Left cardiac atrium (tissue), 4 donors: ENCODE measurements at regions not wholly inside any gene's neighbourhood (a gene's known extent, or its start where the extent isn't known, plus 50 kb on each side); places are given as distances from the start of the nearest gene placed in this dataset.

ENCODE experiments used
- ATAC-seq, 2 donors: fragments of 200-7000 bp; cut with Tn5 transposase; one replicate each; pipeline ENCODE4 v1.9.1; 2020; ENCODE audit warnings: mild to moderate bottlenecking in 2 of 2, moderate library complexity in 2 of 2
- DNase-seq: peaks from one replicate; pipeline ENCODE4 v3.0.0-alpha.2; 2020
- intact Hi-C, 2 donors: fragments of 100-400 bp; cut with DNase I; formaldehyde crosslinking; loops; one replicate each; pipeline versions ENCODE4 v1.14.1 to v1.15.1; 2022 to 2023
- donor health status: DM: no; HTN: yes; CAD: no.
- donor health status: DM: no; HTN: yes; CAD: no; lungs with severe emphysema.
- donor health status: DM: yes; HTN: yes; CAD: no.
- donor health status: Dilated cardiomyopathy.

DNA sequence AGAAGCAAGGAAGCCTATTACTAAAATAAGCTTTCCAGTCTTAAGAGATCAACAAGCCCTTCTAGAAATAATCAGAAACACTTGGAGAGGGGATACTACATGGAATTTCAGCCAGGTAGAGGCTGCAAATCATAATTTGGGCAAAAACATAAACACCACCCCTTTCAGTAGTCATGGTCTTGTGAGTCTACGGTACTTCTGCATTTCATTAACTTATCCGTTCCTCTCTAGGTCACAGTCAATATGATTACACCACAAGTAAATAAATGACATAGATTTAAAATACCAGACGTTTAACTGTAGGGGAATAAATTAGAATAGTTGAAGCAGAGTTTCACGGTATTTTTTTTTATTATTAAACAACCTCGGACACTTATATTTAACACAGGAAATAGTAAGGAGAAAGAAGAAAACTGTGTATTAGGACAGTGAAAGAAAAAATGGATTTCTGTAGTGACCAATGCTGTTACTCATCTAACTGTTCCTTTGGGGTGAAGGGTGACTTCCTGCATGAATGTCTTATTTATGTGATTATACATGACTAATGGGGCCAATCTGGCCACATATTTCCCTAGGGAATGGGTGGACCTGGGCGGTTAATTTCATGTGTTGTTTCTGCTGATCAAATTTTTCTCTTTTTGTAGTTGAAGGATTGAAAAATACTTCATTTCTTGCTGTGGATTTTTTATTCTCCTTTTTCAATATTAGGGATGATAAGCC lies 456.6 kb upstream of the UBE2E3 start:
- ATAC-seq (peak in 1 of 2 donors; percentile 42), DNase-seq (no peak)
- intact Hi-C loops: no loop called here

DNA sequence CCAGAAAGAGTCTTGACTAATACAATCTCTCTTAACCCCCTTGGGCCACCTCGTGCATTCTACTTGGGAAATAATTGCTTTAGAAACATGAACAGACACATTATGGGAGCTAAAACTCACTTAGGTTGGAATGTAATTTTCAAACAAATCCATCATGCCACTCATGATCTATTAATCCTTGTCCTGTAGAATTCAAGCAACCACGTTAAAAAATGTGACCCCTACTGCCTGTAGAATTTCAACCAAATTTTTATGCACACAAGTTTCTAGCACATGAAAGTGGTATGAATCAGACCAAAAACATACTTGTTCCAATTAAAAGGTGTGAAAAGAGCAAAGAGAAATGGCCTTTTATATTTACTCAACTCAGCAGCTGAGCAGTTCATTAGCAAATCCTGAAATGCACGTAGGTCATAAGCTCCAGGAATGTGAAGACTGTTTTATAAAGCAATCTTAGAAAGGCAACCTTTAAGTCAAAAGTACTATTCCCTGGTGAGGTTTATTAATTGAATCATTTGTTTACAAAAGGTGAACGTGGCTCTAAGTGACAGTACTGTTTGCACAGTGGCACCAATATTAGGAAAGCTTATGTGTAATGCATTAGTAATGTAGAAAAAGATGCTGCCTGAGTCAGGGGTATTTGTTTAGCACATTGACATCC lies 459.4 kb upstream of the UBE2E3 start:
- DNase-seq (no peak), ATAC-seq (no peak)
- intact Hi-C loops: no loop called here

DNA sequence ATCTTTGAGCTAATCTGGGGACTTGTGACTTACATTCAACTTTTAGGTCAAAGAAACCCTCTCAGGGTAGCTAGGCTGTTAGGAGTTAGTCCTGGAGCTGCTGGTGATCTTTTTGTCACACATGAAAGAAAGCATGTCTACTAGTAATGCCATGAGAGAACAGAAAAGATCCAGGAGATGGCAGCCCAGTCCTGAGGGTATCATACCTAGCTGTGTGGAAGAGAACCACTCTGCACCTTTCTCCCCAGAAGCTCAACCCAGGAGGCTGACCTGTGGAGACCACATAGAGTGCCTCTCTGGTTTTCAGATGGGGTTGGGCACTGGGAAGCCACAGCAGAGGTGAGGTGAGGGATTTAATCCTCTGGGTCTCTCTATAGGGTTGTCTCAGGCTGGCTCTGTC lies 460.2 kb upstream of the UBE2E3 start:
- intact Hi-C loops: no loop called here
- ATAC-seq (no peak), DNase-seq (no peak)

DNA sequence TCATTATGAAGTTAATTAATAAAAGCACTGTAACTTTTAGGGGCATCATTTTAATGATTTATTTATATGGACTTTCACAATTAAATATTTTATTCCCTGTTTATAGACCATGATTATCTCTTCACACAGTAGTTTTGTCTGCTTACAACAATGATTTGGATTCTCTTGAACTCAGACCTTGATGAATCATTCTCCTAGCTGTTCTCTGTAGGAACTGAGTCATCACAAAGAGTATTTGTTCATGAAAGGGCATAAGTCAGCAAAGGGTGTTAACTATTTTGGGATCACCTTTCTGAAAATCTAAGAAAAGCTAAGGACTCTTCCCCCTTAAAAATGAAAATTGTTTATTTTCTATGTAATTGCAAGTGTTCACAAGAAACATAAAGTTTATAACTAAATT lies 461.1 kb upstream of the UBE2E3 start:
- intact Hi-C loops: no loop called here
- no peak for ATAC-seq
- no peak for DNase-seq

DNA sequence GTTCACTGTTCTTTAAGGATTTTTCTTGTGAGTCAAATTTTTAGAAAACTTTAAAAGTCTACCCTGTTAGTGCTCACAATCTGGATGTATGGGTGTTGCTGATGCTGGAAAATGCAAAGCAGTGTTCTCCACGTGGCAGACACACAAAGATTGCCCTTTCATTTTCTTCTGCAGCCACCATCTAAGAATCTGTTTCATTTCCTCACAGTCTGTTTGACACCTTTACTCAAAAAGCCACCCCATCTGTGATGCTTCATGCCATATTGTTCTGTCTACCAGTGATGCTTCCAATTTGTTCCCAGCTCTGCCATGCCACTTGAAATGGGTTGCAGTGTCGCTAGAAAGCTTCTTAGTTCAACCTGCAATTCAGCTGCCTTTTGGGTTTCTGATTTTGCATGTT lies 464.2 kb upstream of the UBE2E3 start:
- ATAC-seq (no peak), DNase-seq (no peak)

DNA sequence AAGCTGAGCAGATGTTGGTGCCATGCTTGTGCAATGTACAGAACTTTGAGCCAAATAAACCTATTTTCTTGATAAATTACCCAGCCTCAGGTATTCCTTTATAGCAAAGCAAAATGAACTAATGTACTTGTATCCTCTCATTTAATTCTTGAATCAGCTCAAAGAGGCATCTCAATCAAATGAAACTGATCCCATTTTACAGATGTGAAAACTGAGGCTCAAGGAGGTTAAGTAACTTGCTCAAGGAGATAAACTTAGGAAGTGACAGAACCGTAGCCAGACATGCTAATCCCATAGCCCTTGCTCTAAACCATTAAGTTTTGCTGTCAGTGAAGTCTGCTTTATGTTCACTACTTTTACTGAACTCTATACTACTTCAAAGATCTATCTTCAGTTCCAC lies 467.0 kb upstream of the UBE2E3 start:
- no peak for DNase-seq
- ATAC-seq: no peak
- intact Hi-C loops: no loop called here

More for the DNA sequence above, 464.2 kb upstream of the UBE2E3 start:
- intact Hi-C loops: no loop called here

DNA sequence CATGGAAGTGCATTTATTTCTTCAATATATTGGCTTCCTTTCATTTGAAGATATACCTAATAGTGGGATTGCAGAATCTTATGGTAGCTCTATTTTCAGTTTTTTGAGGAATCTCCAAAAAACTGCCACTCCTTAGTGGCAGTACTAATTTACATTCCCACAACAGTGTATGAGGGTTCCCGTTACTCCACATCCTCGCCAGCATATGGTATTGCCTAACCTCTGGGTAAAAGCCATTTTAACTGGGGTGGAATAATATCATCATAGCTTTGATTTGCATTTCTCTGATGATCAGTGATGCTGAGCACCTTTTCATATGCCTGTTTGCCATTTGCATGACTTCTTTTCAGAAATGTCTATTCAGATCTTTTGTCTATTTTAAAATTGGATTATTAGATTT lies 471.9 kb upstream of the UBE2E3 start:
- intact Hi-C loops: no loop called here
- no peak for ATAC-seq
- no peak for DNase-seq

DNA sequence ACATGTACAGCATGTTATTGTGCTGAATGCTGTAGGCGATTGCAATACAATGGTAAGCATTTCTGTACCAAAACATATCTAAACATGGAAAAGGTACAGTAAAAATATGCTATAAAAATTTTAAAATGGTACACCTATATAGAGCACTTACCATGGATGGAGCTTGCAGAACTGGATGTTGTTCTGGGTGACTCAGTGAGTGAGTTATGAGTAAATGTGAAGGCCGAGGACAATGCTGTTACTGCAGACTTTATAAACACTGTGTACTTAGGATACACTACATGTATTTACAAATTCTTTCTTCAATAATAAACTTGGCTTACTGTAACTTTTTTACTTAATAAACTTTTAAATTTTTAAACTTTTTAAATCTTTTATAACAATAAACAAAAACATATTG lies 473.4 kb upstream of the UBE2E3 start:
- intact Hi-C loops: no loop called here
- DNase-seq (no peak), ATAC-seq (no peak)

DNA sequence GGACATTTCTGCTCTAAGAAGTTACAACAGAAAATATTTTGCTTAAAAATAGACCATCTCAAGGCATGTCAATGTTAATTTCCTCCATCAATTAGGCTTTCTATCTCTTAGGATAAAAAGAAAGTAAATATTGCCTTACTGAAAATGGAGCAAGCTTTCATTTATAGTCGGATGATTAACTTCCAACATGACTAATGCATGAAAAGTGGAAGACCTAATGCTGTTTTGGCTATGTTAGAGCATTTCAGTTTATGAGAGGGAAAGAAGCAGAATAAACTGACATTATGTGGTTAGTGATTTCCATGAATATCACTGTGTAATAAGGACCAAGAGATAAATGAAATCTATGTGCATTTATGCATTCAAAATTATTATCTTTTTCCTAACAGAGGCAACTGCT lies 475.2 kb upstream of the UBE2E3 start:
- intact Hi-C loops: no loop called here
- ATAC-seq (no peak), DNase-seq (no peak)

DNA sequence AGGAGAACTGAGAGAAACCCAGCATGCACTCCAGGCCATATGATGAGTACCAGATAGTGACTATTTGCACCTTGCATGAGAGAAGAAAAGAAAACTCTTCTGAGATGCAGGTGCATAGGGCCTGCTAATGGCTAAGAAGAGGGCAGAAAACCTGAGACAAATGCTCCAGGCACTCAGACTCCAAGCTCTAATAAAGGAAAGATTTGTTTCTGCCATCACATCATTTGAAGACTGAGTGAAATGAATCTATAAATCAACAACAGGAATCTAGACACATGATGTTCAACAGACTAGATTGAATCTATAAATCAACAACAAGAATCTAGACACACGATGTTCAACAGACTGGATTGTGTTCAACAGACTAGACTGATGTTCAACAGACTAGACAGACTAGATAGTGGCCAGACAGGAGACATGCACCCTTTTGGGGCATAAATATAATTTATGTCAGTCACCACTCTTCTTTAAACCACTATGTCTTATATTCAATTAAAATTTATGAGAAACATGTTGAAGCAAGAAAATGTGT lies 482.7 kb upstream of the UBE2E3 start:
- no peak for ATAC-seq
- intact Hi-C loops: no loop called here

DNA sequence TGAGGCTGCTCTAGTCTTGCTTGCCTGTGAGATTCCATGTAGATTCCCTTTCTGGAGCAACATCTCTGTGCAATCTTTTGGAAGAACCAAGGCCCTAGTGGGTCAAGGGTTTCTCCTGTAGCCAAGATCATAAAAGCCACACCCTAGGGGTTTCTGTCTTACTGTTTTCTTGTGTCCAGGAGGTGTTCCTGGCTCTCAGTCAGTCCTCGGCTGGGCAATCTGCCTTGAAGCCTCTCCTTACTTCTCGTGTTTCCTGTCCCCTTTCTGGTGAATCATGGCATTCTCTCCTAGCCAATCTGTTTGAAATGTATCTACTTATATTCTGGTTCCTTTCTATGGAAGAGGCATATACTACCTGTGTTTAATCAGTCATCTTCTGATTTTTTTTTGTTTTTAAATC lies 484.8 kb upstream of the UBE2E3 start:
- ATAC-seq (no peak), DNase-seq (no peak)
- intact Hi-C loops: no loop called here

More for the DNA sequence above, 482.7 kb upstream of the UBE2E3 start:
- no peak for DNase-seq

DNA sequence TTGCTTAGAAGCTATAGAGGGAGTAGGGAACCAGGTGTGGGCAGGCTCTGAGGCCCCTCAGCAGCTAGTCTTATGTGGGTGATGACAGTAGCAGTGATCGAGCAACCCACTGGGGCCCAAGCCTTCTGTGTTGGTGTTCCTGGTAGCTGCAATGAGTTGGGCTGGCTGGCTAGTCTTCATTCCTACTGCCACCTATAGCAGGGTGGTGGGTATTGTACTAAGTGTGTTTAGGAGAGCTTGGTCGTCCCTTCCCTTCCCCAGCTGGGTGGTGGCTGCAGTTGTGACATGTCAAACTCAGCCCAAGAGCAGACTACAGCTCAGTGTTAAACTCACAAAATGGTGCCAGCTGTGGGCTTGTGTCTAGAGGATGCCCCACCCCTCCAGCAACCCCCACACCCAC lies 486.1 kb upstream of the UBE2E3 start:
- no peak for DNase-seq
- ATAC-seq: no peak
- intact Hi-C loops: no loop called here

DNA sequence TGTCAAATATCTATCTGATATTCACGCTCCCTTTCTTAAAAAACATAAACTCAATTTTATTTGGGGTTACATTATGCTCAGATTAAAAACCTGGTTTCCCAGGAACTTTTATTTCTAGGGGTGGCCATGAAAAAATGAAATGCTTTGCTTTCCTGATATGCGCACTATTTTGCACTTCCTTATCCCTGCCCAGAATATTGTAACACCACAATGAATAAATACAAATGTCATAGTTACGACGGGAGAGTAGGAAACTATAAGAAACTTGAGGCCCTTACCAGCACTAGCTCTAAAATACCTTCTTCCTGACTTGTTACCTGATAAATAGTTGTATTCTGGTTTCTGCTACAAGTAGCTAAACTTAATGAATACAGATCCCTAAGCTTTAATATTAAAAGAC lies 475.6 kb upstream of the CWC22 start:
- ATAC-seq (no peak), DNase-seq (no peak)
- intact Hi-C loops: no loop called here

DNA sequence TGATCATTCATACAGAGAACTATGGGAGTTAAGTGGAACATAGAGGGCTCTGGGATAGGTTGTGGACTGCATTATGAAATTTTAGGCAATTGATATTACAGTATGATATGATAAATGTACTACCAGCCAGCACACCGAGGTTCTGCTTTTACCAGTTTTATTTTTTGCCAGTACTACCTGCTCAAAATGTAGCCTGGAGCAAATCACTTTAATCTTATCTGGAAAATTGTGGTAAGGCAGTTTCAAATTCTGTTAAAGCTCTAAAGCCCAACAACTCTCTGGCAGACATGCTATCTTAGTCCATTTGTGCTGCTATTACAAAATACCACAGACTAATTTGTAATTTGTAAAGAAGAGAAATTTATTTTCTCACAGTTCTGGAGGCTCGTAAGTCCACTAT lies 474.9 kb upstream of the CWC22 start:
- intact Hi-C loops: no loop called here
- no peak for ATAC-seq
- no peak for DNase-seq

DNA sequence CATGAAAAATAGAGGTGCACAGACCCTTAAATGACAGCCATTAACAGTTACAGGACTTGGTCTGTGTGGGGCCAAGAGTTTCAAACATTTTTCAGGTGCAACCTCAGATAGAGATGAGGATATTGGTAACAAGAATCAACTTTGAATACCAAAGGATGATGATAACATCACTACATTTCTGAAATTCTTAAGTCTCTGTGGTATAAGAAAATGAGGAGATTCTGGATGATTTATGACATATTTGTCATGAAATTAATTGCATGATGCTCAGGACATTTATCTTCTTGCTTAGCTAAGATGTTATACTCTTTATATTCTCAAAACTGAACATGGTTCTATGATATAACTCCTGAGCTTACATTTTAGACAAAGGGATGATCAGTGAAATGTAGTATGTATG lies 471.8 kb upstream of the CWC22 start:
- no peak for ATAC-seq
- intact Hi-C loops: no loop called here
- DNase-seq: no peak

DNA sequence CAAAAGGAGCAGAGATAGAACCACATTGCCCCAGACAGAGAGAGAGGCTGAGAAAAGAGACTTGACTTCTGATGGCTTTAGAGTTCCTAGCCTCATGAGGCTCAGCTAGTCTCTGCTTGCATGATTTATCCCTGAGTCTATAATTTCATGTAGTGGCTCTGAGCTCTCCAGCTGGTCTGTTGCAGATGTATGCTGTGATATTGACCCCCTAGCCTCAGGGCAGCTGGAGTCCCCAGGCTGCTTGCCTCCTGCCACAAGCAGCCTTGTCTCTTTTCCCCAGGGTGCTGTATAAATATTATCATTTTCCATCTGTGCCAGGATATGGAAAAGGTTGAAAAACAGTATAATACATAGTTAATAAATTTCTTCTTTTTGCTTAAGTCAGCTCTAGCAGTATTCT lies 467.6 kb upstream of the CWC22 start:
- DNase-seq (no peak), ATAC-seq (no peak)
- intact Hi-C loops: no loop called here

DNA sequence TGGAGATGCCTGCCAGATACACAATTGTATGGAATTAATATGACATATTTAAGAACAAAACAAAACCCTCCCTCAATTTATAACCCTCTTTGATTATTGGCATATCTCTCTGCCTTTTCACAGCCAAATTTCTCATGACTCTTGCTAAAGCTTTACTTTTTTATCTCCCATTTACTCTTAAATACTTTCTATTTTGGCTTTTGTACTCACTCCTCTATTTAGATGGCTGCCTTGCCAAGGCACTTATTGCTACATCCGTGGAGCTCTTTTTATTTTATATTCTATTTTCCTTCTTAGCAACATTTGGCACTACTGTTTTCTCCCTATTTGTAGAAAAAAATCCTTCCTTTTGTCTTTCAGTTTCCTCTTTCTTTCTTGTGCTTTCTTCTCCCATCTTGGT lies 466.4 kb upstream of the CWC22 start:
- no peak for DNase-seq
- intact Hi-C loops: no loop called here
- ATAC-seq: no peak

DNA sequence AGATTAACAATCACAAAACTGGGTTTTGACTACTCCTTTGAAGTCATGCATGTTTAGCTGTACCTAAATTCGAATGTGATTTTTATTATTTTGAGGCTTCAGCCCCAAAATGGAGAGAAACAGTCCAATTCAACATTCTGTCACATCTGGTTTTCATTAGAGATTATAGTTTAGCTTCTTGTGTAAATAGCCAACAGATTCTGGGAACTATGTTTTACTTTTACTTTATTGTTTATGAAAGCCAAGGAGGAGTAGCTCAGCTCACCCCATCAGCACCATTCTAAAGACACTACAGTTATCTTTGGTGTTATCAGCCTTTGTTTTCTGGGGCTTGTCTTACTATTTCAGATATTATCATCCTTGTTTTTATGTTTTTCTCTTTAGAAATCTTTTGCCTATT lies 465.0 kb upstream of the CWC22 start:
- intact Hi-C loops: no loop called here
- no peak for ATAC-seq
- no peak for DNase-seq

DNA sequence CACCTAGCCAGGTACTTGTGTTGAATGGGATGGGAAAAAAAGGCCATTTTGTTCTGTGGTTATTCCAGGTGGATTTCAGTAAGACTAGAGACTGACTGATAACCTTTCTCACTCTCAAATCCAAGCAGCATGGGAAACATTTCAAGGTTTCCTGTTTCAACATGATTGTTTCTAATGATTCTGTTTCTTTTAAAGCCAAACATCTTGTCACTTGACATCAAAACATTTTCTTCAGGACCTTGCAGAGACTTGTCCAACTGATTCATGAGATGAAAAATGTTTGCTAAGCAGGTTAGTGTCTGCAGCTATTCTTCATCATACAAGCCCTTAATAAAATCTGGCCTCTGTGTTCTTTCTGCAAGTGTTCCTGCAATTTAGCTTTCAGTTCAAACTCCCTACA lies 456.5 kb upstream of the CWC22 start:
- DNase-seq: no peak
- intact Hi-C loops: no loop called here
- ATAC-seq: no peak

DNA sequence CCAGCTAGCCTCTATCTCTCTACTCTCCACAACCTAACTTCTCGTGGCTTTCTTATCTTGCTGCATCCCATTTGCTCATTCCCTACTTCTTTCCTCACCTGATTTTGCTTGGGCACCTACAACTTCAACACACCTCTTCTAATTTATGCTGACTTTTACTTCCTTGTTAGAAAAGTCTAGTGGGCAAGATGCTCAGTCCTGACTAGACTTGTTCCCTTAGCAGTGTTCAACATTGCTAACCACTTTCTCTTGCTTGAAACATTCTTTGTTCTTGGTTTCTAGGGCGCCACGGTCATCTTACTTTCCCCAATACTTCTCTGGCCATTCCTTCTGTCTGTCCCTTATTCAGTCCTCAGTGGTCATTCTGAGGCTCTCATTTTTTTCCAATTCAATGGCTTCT lies 454.7 kb upstream of the CWC22 start:
- DNase-seq (no peak), ATAC-seq (no peak)
- intact Hi-C loops: no loop called here

DNA sequence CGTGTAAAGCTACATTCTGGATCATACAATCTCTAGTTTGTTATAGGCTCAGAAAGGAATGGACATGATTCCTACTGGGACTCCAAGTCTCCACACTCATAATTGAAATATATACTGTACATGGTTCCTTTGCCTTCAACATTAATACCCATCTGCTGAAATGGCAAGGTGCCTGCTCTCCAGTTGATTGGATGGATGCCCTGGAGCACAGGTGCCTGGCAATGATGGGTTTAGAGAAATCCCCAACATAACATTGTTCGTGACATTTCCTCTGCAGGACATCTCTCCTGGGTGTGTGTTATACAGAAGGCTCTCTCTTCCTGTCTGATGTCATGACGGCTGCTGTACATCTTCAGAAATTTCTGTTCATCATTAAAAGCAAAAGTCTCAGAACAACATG lies 449.7 kb upstream of the CWC22 start:
- ATAC-seq: no peak

More for the DNA sequence above, 449.7 kb upstream of the CWC22 start:
- DNase-seq: no peak
- intact Hi-C loops: no loop called here
